GM10248 (cell line): ENCODE measurements at regions not wholly inside any gene's neighbourhood (a gene's known extent, or its start where the extent isn't known, plus 50 kb on each side); places are given as distances from the start of the nearest gene placed in this dataset.

Source experiments
- CTCF ChIA-PET: fragments of 300-600 bp; sonication (Branson Sonifier 250); formaldehyde crosslinking; extraction: SDS; loops from one replicate; lab custom pipeline; 2021; ENCODE audit warnings: antibody characterized with exemption; lab: Yijun Ruan, JAX
- POLR2A ChIA-PET: fragments of 350-650 bp; sonication (Branson Sonifier 250); formaldehyde crosslinking; extraction: SDS; loops from one replicate; lab custom pipeline; 2020; ENCODE audit warnings: antibody characterized with exemption; lab: Yijun Ruan, JAX
- DNase-seq: peaks from one replicate; pipeline ENCODE4 v3.0.0; 2012; ENCODE audit errors: extremely low spot score
- CTCF ChIP-seq: IDR thresholded peaks from 2 replicates; pipeline ENCODE4 v1.5.1; 2012; ENCODE audit warnings: mild to moderate bottlenecking, low read depth; ENCODE audit errors: extremely low read depth, missing control alignments, control extremely low read depth

- no peak for TF ChIP-seq CTCF
- CTCF ChIA-PET: interaction anchor here (1.1 kb wide), 1 partner anchor 12 kb away, joined by 4 read pairs; no protein-coding TSS in a partner anchor
- no peak for DNase-seq
- POLR2A ChIA-PET: no interaction called here
These were observed 213.5 kb upstream of the FAM83B start for GRCh38 chr6:54632984-54633565.

- POLR2A ChIA-PET: no interaction called here
- DNase-seq: no peak
- CTCF ChIA-PET: interaction anchor here (1.1 kb wide), 1 partner anchor 13 kb away, joined by 4 read pairs; no protein-coding TSS in a partner anchor
- no peak for TF ChIP-seq CTCF
These were observed 213.0 kb upstream of the FAM83B start for GRCh38 chr6:54633601-54634000.

- no peak for DNase-seq
- no peak for TF ChIP-seq CTCF
- CTCF ChIA-PET: interaction anchor here (1.4 to 1.7 kb wide), 3 partner anchors 11 to 20 kb away, joined by 5 to 10 read pairs (median 6); no protein-coding TSS in a partner anchor
- POLR2A ChIA-PET: no interaction called here
These were observed 205.7 kb upstream of the FAM83B start for GRCh38 chr6:54640911-54641310.

- POLR2A ChIA-PET: no interaction called here
These were observed 200.3 kb upstream of the FAM83B start for GRCh38 chr6:54646069-54646950.

GRCh38 chr6:54646951-54647664 is 199.5 kb upstream of the FAM83B start:
- no peak for DNase-seq
- TF ChIP-seq CTCF: no peak
- CTCF ChIA-PET: no interaction called here
- POLR2A ChIA-PET: no interaction called here

More at GRCh38 chr6:54646069-54646950, 200.3 kb upstream of the FAM83B start:
- TF ChIP-seq CTCF: no peak
- CTCF ChIA-PET: no interaction called here
- no peak for DNase-seq

- ChIA-PET CTCF (no interaction called here), POLR2A (no interaction called here)
- TF ChIP-seq CTCF: no peak
- DNase-seq: no peak
These were observed 192.2 kb upstream of the FAM83B start for GRCh38 chr6:54654381-54654780.
